Activated B cell treated with CpG ODN at 0.5 μM for 24 hours (primary cell): ENCODE measurements at regions not wholly inside any gene's neighbourhood (a gene's known extent, or its start where the extent isn't known, plus 50 kb on each side); places are given as distances from the start of the nearest gene placed in this dataset.

Experiments
- ATAC-seq: fragments of 200-7000 bp; cut with Tn5 transposase; one replicate; pipeline ENCODE4 v1.10.0; 2021; ENCODE audit warnings: low read depth, mild to moderate bottlenecking, moderate library complexity
- CTCF ChIA-PET: fragments of 350-600 bp; sonication (Branson Sonifier 250); formaldehyde crosslinking; loops from one replicate; lab custom pipeline; 2021; ENCODE audit warnings: antibody characterized with exemption; lab: Charles Lee
- POLR2A ChIA-PET: fragments of 350-600 bp; sonication (Branson Sonifier 250); formaldehyde crosslinking; loops from one replicate; lab custom pipeline; 2021; ENCODE audit warnings: antibody characterized with exemption; lab: Charles Lee
- DNase-seq: peaks from one replicate; pipeline ENCODE4 v3.0.0; 2022
- H3K27ac Mint-ChIP-seq: one replicate; pipeline ENCODE4 v1.8.0; 2020; ENCODE audit warnings: mixed read lengths
- H3K27me3 Mint-ChIP-seq: one replicate; pipeline ENCODE4 v1.8.0; 2021; ENCODE audit warnings: mixed read lengths
- H3K36me3 Mint-ChIP-seq: one replicate; pipeline ENCODE4 v1.8.0; 2021; ENCODE audit warnings: low read depth, mixed read lengths
- H3K4me1 Mint-ChIP-seq: one replicate; pipeline ENCODE4 v1.8.0; 2021; ENCODE audit warnings: mixed read lengths
- H3K4me3 Mint-ChIP-seq: one replicate; pipeline ENCODE4 v1.8.0; 2020; ENCODE audit warnings: mild to moderate bottlenecking, mixed read lengths
- H3K9me3 Mint-ChIP-seq: one replicate; pipeline ENCODE4 v1.8.0; 2020; ENCODE audit warnings: mixed read lengths
- intact Hi-C: fragments of 100-400 bp; cut with micrococcal nuclease; formaldehyde crosslinking; loops from one replicate; pipeline ENCODE4 v1.15.1; 2024
- TF ChIP-seq, protein P1 (sequence below): fragments of 200-600 bp; IDR thresholded peaks from one replicate; pipeline ENCODE4 v1.8.0; 2022; ENCODE audit warnings: antibody characterized with exemption, mild to moderate bottlenecking

DNA sequence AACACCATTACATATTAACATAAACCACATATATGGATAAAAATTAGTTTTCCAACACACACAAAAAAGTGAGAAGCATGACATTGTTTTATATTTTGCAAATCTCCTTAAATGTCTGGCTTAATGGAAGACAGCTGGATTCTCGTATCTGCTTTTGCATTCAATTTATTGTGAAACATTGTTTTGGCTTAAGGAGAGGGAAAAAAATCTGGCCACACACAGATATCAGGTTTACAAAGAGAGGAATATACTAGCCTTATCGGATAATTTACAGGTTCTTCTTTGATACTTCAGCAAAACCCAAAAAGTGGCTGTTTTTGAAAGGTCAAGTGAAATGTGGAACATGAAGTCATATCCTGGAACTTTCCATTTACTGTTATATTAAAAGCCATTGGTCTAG is 523.5 kb upstream of the ARGLU1 start:
- DNase-seq, result no peak
- no peak for ATAC-seq
- Mint-ChIP-seq H3K4me3 (no peak overlapping the region), H3K27me3 (no peaks in the 10 kb centered on the region), H3K4me1 (no peaks in the 10 kb centered on the region), H3K9me3 (peaks cover 2% of the 10 kb centered on the region), H3K36me3 (no peaks in the 10 kb centered on the region), H3K27ac (no peak overlapping the region)
- TF ChIP-seq, protein P1, sequence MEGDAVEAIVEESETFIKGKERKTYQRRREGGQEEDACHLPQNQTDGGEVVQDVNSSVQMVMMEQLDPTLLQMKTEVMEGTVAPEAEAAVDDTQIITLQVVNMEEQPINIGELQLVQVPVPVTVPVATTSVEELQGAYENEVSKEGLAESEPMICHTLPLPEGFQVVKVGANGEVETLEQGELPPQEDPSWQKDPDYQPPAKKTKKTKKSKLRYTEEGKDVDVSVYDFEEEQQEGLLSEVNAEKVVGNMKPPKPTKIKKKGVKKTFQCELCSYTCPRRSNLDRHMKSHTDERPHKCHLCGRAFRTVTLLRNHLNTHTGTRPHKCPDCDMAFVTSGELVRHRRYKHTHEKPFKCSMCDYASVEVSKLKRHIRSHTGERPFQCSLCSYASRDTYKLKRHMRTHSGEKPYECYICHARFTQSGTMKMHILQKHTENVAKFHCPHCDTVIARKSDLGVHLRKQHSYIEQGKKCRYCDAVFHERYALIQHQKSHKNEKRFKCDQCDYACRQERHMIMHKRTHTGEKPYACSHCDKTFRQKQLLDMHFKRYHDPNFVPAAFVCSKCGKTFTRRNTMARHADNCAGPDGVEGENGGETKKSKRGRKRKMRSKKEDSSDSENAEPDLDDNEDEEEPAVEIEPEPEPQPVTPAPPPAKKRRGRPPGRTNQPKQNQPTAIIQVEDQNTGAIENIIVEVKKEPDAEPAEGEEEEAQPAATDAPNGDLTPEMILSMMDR, result no peak
- ChIA-PET CTCF (no interaction called here), POLR2A (no interaction called here)
- intact Hi-C loops, result no loop called here

DNA sequence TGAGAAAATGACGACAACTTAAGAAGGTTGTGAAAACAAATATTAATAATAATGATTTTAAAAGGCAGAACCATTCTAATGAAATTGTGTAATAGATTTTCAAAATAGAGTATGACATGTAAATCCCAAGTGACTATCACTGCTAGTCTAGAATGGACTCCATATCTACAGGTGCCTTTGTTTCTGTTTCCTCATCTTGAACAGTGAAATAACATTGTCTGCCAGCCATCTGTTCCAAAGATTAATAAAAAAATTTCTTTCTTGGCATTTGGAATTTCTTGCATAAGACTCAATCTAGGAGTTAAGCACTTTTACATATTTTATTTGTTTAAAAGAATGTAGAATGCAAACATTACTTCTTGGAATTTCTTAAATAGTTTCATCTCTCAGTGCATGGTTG is 520.1 kb upstream of the ARGLU1 start:
- no peak overlapping the region for H3K4me3 Mint-ChIP-seq
- no peak for ATAC-seq

DNA sequence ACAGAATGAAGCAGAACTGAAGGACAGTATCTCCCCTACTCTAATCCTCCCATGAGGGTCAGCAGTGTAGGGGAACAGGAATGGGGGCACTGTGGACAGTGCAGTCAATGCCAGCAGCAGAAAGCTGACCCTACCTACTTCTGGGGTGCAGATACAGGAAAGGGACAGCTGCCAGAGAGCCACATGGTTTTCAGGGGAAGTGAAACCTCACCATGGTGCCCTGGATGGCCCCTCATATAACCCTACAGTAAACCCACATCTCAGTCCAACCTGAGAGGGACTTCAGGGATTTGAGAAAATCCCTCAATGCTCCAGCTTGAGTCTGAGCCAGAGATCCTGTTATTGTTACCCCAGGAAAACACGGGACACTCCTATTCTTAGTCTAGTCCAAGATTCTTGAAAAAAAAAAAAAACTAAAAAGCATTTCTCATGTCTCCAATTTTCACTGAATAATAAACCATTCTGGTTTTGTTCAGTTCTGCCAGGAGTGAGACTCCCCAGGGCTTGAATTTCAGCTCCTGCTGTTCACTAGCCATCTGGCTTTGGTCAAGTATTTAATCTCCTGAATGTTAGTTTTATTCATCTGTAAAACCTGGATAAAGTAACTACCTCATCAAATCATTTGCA is 511.6 kb upstream of the ARGLU1 start:
- Mint-ChIP-seq H3K36me3 (no peaks in the 10 kb centered on the region), H3K9me3 (peaks cover 10% of the 10 kb centered on the region), H3K27ac (no peak overlapping the region), H3K27me3 (no peaks in the 10 kb centered on the region), H3K4me1 (no peaks in the 10 kb centered on the region), H3K4me3 (no peak overlapping the region)
- DNase-seq (no peak), ATAC-seq (no peak)
- intact Hi-C loops, result loop anchor here (5.0 kb wide), 1 partner anchor 1422 kb away; no protein-coding TSS in a partner anchor
- POLR2A ChIA-PET, result no interaction called here
- TF ChIP-seq, protein P1, result no peak
- CTCF ChIA-PET, result no interaction called here

More for the DNA sequence above, 520.1 kb upstream of the ARGLU1 start:
- Mint-ChIP-seq H3K36me3 (no peaks in the 10 kb centered on the region), H3K27me3 (no peaks in the 10 kb centered on the region), H3K9me3 (peaks cover 2% of the 10 kb centered on the region), H3K27ac (no peak overlapping the region), H3K4me1 (no peaks in the 10 kb centered on the region)
- intact Hi-C loops, result no loop called here
- TF ChIP-seq, protein P1, result no peak
- ChIA-PET CTCF (no interaction called here), POLR2A (no interaction called here)
- no peak for DNase-seq

DNA sequence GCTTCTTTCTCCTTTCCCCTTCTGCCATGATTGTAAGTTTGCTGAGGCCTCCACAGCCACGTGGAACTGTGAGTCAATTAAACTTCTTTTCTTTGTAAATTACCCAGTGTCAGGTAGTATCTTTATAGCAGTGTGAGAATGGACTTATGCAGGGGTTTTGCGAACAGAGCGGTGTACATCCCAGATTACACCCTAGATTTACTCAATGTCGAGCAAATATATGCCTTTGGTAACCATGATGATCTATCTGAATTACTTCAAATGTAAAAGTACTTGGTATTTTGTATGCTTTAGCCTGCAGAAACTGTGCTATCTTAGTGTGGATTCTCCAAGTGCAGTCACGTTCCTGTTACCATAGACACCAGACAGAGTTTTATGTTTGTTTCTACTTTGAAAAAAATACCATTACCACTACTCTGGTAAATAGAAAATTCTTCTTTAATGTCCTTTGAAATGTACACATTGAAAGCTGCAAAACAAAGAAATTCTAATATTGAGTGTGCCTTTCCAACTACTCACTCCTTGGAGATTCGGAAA is 510.4 kb upstream of the ARGLU1 start:
- Mint-ChIP-seq H3K27me3 (no peaks in the 10 kb centered on the region), H3K27ac (no peak overlapping the region), H3K9me3 (peaks cover 10% of the 10 kb centered on the region), H3K4me3 (no peak overlapping the region), H3K36me3 (no peaks in the 10 kb centered on the region), H3K4me1 (no peaks in the 10 kb centered on the region)
- DNase-seq, result no peak
- POLR2A ChIA-PET, result no interaction called here
- intact Hi-C loops, result no loop called here
- no peak for ATAC-seq
- TF ChIP-seq, protein P1, result no peak
- CTCF ChIA-PET, result no interaction called here

DNA sequence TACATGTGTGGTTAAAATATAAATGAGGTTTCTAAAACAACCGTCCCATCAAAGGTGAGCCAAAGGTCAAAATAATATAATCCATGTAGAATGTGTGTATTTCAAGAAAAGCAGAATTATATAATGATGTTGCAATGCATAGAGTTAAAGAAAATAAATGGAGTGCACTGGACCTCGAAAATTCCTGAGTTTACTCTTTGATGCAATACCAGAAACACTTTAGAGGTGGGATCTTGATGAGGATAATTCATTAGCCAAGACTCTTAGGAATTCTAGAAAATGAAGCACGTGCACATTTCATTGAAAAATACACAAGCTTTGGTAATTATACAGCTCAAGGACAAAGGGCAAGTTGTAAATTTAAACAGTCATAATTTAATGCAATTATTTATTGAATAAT is 508.9 kb upstream of the ARGLU1 start:
- no peak overlapping the region for H3K27ac Mint-ChIP-seq
- no peak for DNase-seq
- TF ChIP-seq, protein P1, result no peak
- no peak overlapping the region for H3K4me3 Mint-ChIP-seq
- H3K27me3 Mint-ChIP-seq, result no peaks in the 10 kb centered on the region
- H3K36me3 Mint-ChIP-seq, result no peaks in the 10 kb centered on the region
- intact Hi-C loops, result no loop called here
- no peak for ATAC-seq
- POLR2A ChIA-PET, result no interaction called here
- H3K9me3 Mint-ChIP-seq, result peaks cover 10% of the 10 kb centered on the region
- no peaks in the 10 kb centered on the region for H3K4me1 Mint-ChIP-seq
- CTCF ChIA-PET, result no interaction called here
